Activated naive CD4-positive, alpha-beta T cell treated with anti-CD3 and anti-CD28 coated beads, Interleukin-2, amount 10 ng/mL, durations not matched to agents 7 days and 5 days (primary cell): ENCODE measurements at regions not wholly inside any gene's neighbourhood (a gene's known extent, or its start where the extent isn't known, plus 50 kb on each side); places are given as distances from the start of the nearest gene placed in this dataset.

Source experiments
- CTCF ChIA-PET: fragments of 350-600 bp; sonication (Branson Sonifier 250); formaldehyde crosslinking; loops from one replicate; lab custom pipeline; 2021; ENCODE audit warnings: antibody characterized with exemption; lab: Charles Lee
- DNase-seq: peaks from one replicate; pipeline ENCODE4 v3.0.0-alpha.2; 2020
- H3K27ac Mint-ChIP-seq: one replicate; pipeline ENCODE4 v1.8.0; 2021; ENCODE audit warnings: mild to moderate bottlenecking, moderate library complexity, mixed read lengths
- H3K27me3 Mint-ChIP-seq: one replicate; pipeline ENCODE4 v1.8.0; 2021; ENCODE audit warnings: mild to moderate bottlenecking, mixed read lengths
- H3K36me3 Mint-ChIP-seq: one replicate; pipeline ENCODE4 v1.8.0; 2021; ENCODE audit warnings: mixed read lengths
- H3K4me1 Mint-ChIP-seq: one replicate; pipeline ENCODE4 v1.8.0; 2021; ENCODE audit warnings: mixed read lengths
- H3K4me3 Mint-ChIP-seq: one replicate; pipeline ENCODE4 v1.8.0; 2021; ENCODE audit warnings: mild to moderate bottlenecking, moderate library complexity, mixed read lengths
- H3K9me3 Mint-ChIP-seq: one replicate; pipeline ENCODE4 v1.8.0; 2021; ENCODE audit warnings: mixed read lengths

- Mint-ChIP-seq H3K27me3 (no peaks in the 10 kb centered on the region), H3K36me3 (no peaks in the 10 kb centered on the region), H3K4me1 (no peaks in the 10 kb centered on the region), H3K4me3 (no peak overlapping the region), H3K27ac (no peak overlapping the region), H3K9me3 (no peaks in the 10 kb centered on the region)
- CTCF ChIA-PET = no interaction called here
- no peak for DNase-seq
These were observed 231.6 kb upstream of the UBE2E2 start for GRCh38 chr3:22971497-22971896.

GRCh38 chr3:22977042-22977441 lies 226.1 kb upstream of the UBE2E2 start:
- H3K27ac Mint-ChIP-seq = no peak overlapping the region
- H3K9me3 Mint-ChIP-seq = no peaks in the 10 kb centered on the region
- H3K4me3 Mint-ChIP-seq = no peak overlapping the region
- no peaks in the 10 kb centered on the region for H3K4me1 Mint-ChIP-seq
- no peak for DNase-seq
- CTCF ChIA-PET = no interaction called here
- no peaks in the 10 kb centered on the region for H3K27me3 Mint-ChIP-seq
- no peaks in the 10 kb centered on the region for H3K36me3 Mint-ChIP-seq

- CTCF ChIA-PET = no interaction called here
- Mint-ChIP-seq H3K9me3 (no peaks in the 10 kb centered on the region), H3K4me3 (no peak overlapping the region), H3K27ac (no peak overlapping the region), H3K27me3 (no peaks in the 10 kb centered on the region), H3K4me1 (no peaks in the 10 kb centered on the region), H3K36me3 (no peaks in the 10 kb centered on the region)
- DNase-seq = no peak
These were observed 225.4 kb upstream of the UBE2E2 start for GRCh38 chr3:22977650-22978289.

GRCh38 chr3:22979581-22979980 lies 223.5 kb upstream of the UBE2E2 start:
- Mint-ChIP-seq H3K4me3 (no peak overlapping the region), H3K27me3 (no peaks in the 10 kb centered on the region), H3K27ac (no peak overlapping the region), H3K9me3 (no peaks in the 10 kb centered on the region), H3K36me3 (no peaks in the 10 kb centered on the region), H3K4me1 (no peaks in the 10 kb centered on the region)
- no peak for DNase-seq
- CTCF ChIA-PET = no interaction called here

GRCh38 chr3:22980346-22980745 lies 222.8 kb upstream of the UBE2E2 start:
- no peaks in the 10 kb centered on the region for H3K4me1 Mint-ChIP-seq
- H3K27me3 Mint-ChIP-seq = no peaks in the 10 kb centered on the region
- CTCF ChIA-PET = no interaction called here
- no peak overlapping the region for H3K4me3 Mint-ChIP-seq
- H3K36me3 Mint-ChIP-seq = no peaks in the 10 kb centered on the region
- no peak for DNase-seq
- H3K9me3 Mint-ChIP-seq = no peaks in the 10 kb centered on the region
- no peak overlapping the region for H3K27ac Mint-ChIP-seq

- H3K4me1 Mint-ChIP-seq = no peaks in the 10 kb centered on the region
- no peak for DNase-seq
- H3K4me3 Mint-ChIP-seq = no peak overlapping the region
- H3K36me3 Mint-ChIP-seq = no peaks in the 10 kb centered on the region
- CTCF ChIA-PET = no interaction called here
- H3K27me3 Mint-ChIP-seq = no peaks in the 10 kb centered on the region
- H3K27ac Mint-ChIP-seq = no peak overlapping the region
- no peaks in the 10 kb centered on the region for H3K9me3 Mint-ChIP-seq
These were observed 222.0 kb upstream of the UBE2E2 start for GRCh38 chr3:22981166-22981565.

- Mint-ChIP-seq H3K36me3 (no peaks in the 10 kb centered on the region), H3K27me3 (no peaks in the 10 kb centered on the region), H3K4me1 (no peaks in the 10 kb centered on the region), H3K9me3 (no peaks in the 10 kb centered on the region), H3K27ac (no peak overlapping the region), H3K4me3 (no peak overlapping the region)
- CTCF ChIA-PET = no interaction called here
- no peak for DNase-seq
These were observed 221.3 kb upstream of the UBE2E2 start for GRCh38 chr3:22981861-22982260.

GRCh38 chr3:22982981-22983587 lies 220.0 kb upstream of the UBE2E2 start:
- CTCF ChIA-PET = no interaction called here
- H3K9me3 Mint-ChIP-seq = no peaks in the 10 kb centered on the region
- no peak for DNase-seq
- no peaks in the 10 kb centered on the region for H3K27me3 Mint-ChIP-seq
- H3K36me3 Mint-ChIP-seq = no peaks in the 10 kb centered on the region
- H3K27ac Mint-ChIP-seq = no peak overlapping the region
- no peaks in the 10 kb centered on the region for H3K4me1 Mint-ChIP-seq
- H3K4me3 Mint-ChIP-seq = no peak overlapping the region

GRCh38 chr3:22986958-22987357 lies 216.2 kb upstream of the UBE2E2 start:
- Mint-ChIP-seq H3K27ac (no peak overlapping the region), H3K9me3 (no peaks in the 10 kb centered on the region), H3K27me3 (no peaks in the 10 kb centered on the region), H3K36me3 (no peaks in the 10 kb centered on the region), H3K4me3 (no peak overlapping the region), H3K4me1 (no peaks in the 10 kb centered on the region)
- no peak for DNase-seq
- CTCF ChIA-PET = no interaction called here

- Mint-ChIP-seq H3K9me3 (no peaks in the 10 kb centered on the region), H3K27ac (no peak overlapping the region), H3K4me1 (no peaks in the 10 kb centered on the region), H3K27me3 (no peaks in the 10 kb centered on the region), H3K36me3 (no peaks in the 10 kb centered on the region), H3K4me3 (no peak overlapping the region)
- no peak for DNase-seq
- CTCF ChIA-PET = no interaction called here
These were observed 214.6 kb upstream of the UBE2E2 start for GRCh38 chr3:22988566-22988965.

GRCh38 chr3:22989716-22990115 lies 213.4 kb upstream of the UBE2E2 start:
- Mint-ChIP-seq H3K27ac (no peak overlapping the region), H3K4me3 (no peak overlapping the region), H3K4me1 (no peaks in the 10 kb centered on the region), H3K36me3 (no peaks in the 10 kb centered on the region), H3K9me3 (no peaks in the 10 kb centered on the region), H3K27me3 (no peaks in the 10 kb centered on the region)
- CTCF ChIA-PET = no interaction called here
- DNase-seq = no peak

- Mint-ChIP-seq H3K9me3 (no peaks in the 10 kb centered on the region), H3K27me3 (no peaks in the 10 kb centered on the region), H3K4me3 (no peak overlapping the region), H3K36me3 (no peaks in the 10 kb centered on the region), H3K4me1 (no peaks in the 10 kb centered on the region), H3K27ac (no peak overlapping the region)
- CTCF ChIA-PET = no interaction called here
- no peak for DNase-seq
These were observed 212.6 kb upstream of the UBE2E2 start for GRCh38 chr3:22990291-22991200.

- H3K27ac Mint-ChIP-seq = no peak overlapping the region
- no peak overlapping the region for H3K4me3 Mint-ChIP-seq
- H3K9me3 Mint-ChIP-seq = no peaks in the 10 kb centered on the region
- H3K27me3 Mint-ChIP-seq = no peaks in the 10 kb centered on the region
- H3K36me3 Mint-ChIP-seq = no peaks in the 10 kb centered on the region
- H3K4me1 Mint-ChIP-seq = no peaks in the 10 kb centered on the region
- no peak for DNase-seq
- CTCF ChIA-PET = no interaction called here
These were observed 208.3 kb upstream of the UBE2E2 start for GRCh38 chr3:22994781-22995180.

- Mint-ChIP-seq H3K27me3 (no peaks in the 10 kb centered on the region), H3K4me3 (no peak overlapping the region), H3K9me3 (no peaks in the 10 kb centered on the region), H3K4me1 (no peaks in the 10 kb centered on the region), H3K36me3 (no peaks in the 10 kb centered on the region), H3K27ac (no peak overlapping the region)
- DNase-seq = no peak
- CTCF ChIA-PET = interaction anchor here (0.9 kb wide), 1 partner anchor 36 kb away, joined by 3 read pairs; no protein-coding TSS in a partner anchor
These were observed 206.1 kb upstream of the UBE2E2 start for GRCh38 chr3:22996920-22997571.
